IPS DF 4.7 (cell line): ENCODE measurements at regions not wholly inside any gene's neighbourhood (a gene's known extent, or its start where the extent isn't known, plus 50 kb on each side); places are given as distances from the start of the nearest gene placed in this dataset.

Experiments
- DNase-seq: peaks from one replicate; pipeline ENCODE4 v3.0.0-alpha.2; 2013; ENCODE audit warnings: low spot score; ENCODE audit errors: extremely low read depth

- no peak for DNase-seq
These were observed 454.5 kb downstream of the RASEF start for GRCh38 chr9:82608487-82608886.

- no peak for DNase-seq
These were observed 450.0 kb downstream of the RASEF start for GRCh38 chr9:82612942-82613341.

- DNase-seq: no peak
These were observed 449.4 kb downstream of the RASEF start for GRCh38 chr9:82613498-82613897.

GRCh38 chr9:82616545-82616944 lies 446.4 kb downstream of the RASEF start:
- DNase-seq: no peak

- no peak for DNase-seq
These were observed 441.5 kb downstream of the RASEF start for GRCh38 chr9:82621447-82621846.

GRCh38 chr9:82637368-82637767 lies 425.6 kb downstream of the RASEF start:
- no peak for DNase-seq

- DNase-seq: no peak
These were observed 417.3 kb downstream of the RASEF start for GRCh38 chr9:82645600-82645999.

- DNase-seq: no peak
These were observed 412.6 kb downstream of the RASEF start for GRCh38 chr9:82650368-82650767.

- no peak for DNase-seq
These were observed 411.5 kb downstream of the RASEF start for GRCh38 chr9:82651474-82651873.

GRCh38 chr9:82665324-82665723 lies 397.6 kb downstream of the RASEF start:
- DNase-seq: no peak

GRCh38 chr9:82668689-82669199 lies 394.2 kb downstream of the RASEF start:
- DNase-seq: no peak

GRCh38 chr9:82670000-82670399 lies 392.9 kb downstream of the RASEF start:
- DNase-seq: no peak

GRCh38 chr9:82670726-82671125 lies 392.2 kb downstream of the RASEF start:
- no peak for DNase-seq

- no peak for DNase-seq
These were observed 389.7 kb downstream of the RASEF start for GRCh38 chr9:82673201-82673600.

- DNase-seq: no peak
These were observed 389.0 kb downstream of the RASEF start for GRCh38 chr9:82673919-82674318.

- DNase-seq: no peak
These were observed 387.8 kb downstream of the RASEF start for GRCh38 chr9:82675102-82675501.

GRCh38 chr9:82675605-82676004 lies 387.3 kb downstream of the RASEF start:
- no peak for DNase-seq

GRCh38 chr9:82677086-82677485 lies 385.9 kb downstream of the RASEF start:
- no peak for DNase-seq

- DNase-seq: no peak
These were observed 383.5 kb downstream of the RASEF start for GRCh38 chr9:82679472-82679871.

GRCh38 chr9:82680179-82680935 lies 382.6 kb downstream of the RASEF start:
- no peak for DNase-seq

- no peak for DNase-seq
These were observed 381.1 kb downstream of the RASEF start for GRCh38 chr9:82681809-82682208.

GRCh38 chr9:82682431-82682830 lies 380.5 kb downstream of the RASEF start:
- no peak for DNase-seq

GRCh38 chr9:82695704-82696103 lies 367.2 kb downstream of the RASEF start:
- DNase-seq: no peak
